ENCODE measurements at regions not wholly inside any gene's neighbourhood (a gene's known extent, or its start where the extent isn't known, plus 50 kb on each side); places are given as distances from the start of the nearest gene placed in this dataset.

- TF ChIP-seq CTCF (IDR thresholded peaks at IDR 0.05; ENCODE audit: extremely low read depth, insufficient read depth, missing control alignments) = no peak
- DNase-seq (ENCODE audit: low spot score) = no peak
- in situ Hi-C loops (cut with MboI; ENCODE audit: low pct_unique_long_range_greater_than_20kb, low sequenced_read_pairs, unreplicated experiment) = no loop called here
Observed at GRCh38 chr17:5885336-5885735, 184.8 kb upstream of the WSCD1 start.

- no peak for DNase-seq (ENCODE audit: low spot score)
- in situ Hi-C loops (cut with MboI; ENCODE audit: low pct_unique_long_range_greater_than_20kb, low sequenced_read_pairs, unreplicated experiment) = no loop called here
- TF ChIP-seq CTCF (IDR thresholded peaks at IDR 0.05; ENCODE audit: extremely low read depth, insufficient read depth, missing control alignments) = no peak
Observed at GRCh38 chr17:5888811-5889210, 181.4 kb upstream of the WSCD1 start.

- in situ Hi-C loops (cut with MboI; ENCODE audit: low pct_unique_long_range_greater_than_20kb, low sequenced_read_pairs, unreplicated experiment) = no loop called here
- no peak for DNase-seq (ENCODE audit: low spot score)
- TF ChIP-seq CTCF (IDR thresholded peaks at IDR 0.05; ENCODE audit: extremely low read depth, insufficient read depth, missing control alignments) = no peak
Observed at GRCh38 chr17:5892921-5893675, 177.1 kb upstream of the WSCD1 start.

- in situ Hi-C loops (cut with MboI; ENCODE audit: low pct_unique_long_range_greater_than_20kb, low sequenced_read_pairs, unreplicated experiment) = no loop called here
- TF ChIP-seq CTCF (IDR thresholded peaks at IDR 0.05; ENCODE audit: extremely low read depth, insufficient read depth, missing control alignments) = no peak
- DNase-seq (ENCODE audit: low spot score) = no peak
Observed at GRCh38 chr17:5893741-5894140, 176.4 kb upstream of the WSCD1 start.

- no peak for DNase-seq (ENCODE audit: low spot score)
- in situ Hi-C loops (cut with MboI; ENCODE audit: low pct_unique_long_range_greater_than_20kb, low sequenced_read_pairs, unreplicated experiment) = no loop called here
- TF ChIP-seq CTCF (IDR thresholded peaks at IDR 0.05; ENCODE audit: extremely low read depth, insufficient read depth, missing control alignments) = no peak
Observed at GRCh38 chr17:5895276-5895675, 174.9 kb upstream of the WSCD1 start.

- in situ Hi-C loops (cut with MboI; ENCODE audit: low pct_unique_long_range_greater_than_20kb, low sequenced_read_pairs, unreplicated experiment) = no loop called here
- no peak for TF ChIP-seq CTCF (IDR thresholded peaks at IDR 0.05; ENCODE audit: extremely low read depth, insufficient read depth, missing control alignments)
- DNase-seq (ENCODE audit: low spot score) = no peak
Observed at GRCh38 chr17:5896215-5896614, 174.0 kb upstream of the WSCD1 start.

Data from GM13977 (cell line).